HepG2 (cell line): ENCODE measurements at regions not wholly inside any gene's neighbourhood (a gene's known extent, or its start where the extent isn't known, plus 50 kb on each side); places are given as distances from the start of the nearest gene placed in this dataset.

Source experiments
- ATAC-seq: fragments of 200-7000 bp; cut with Tn5 transposase; 3 replicates; pipeline ENCODE4 v1.9.1; 2020; ENCODE audit warnings: mild to moderate bottlenecking, moderate library complexity
- BruUV-seq: library from RNA; stranded (reverse); fragments of 400-500 nt; replicated peaks from 2 replicates; lab custom pipeline; 2021; lab: Mats Ljungman, UMichigan
- CTCF ChIA-PET: fragments of 300-600 bp; formaldehyde crosslinking; extraction: SDS; loops from one replicate; lab custom pipeline; 2021; ENCODE audit warnings: low total read pairs, inconsistent platforms, low intra/inter-chr PET ratio; lab: Yijun Ruan, JAX
- POLR2A ChIA-PET: fragments of 350-600 bp; sonication (Branson Sonifier 250); formaldehyde crosslinking; loops from one replicate; lab custom pipeline; 2020; ENCODE audit warnings: antibody characterized with exemption, inconsistent platforms; lab: Yijun Ruan, JAX
- DNase-seq: peaks from one replicate; pipeline ENCODE4 v3.0.0-alpha.2; 2015; ENCODE audit warnings: low spot score
- FAIRE-seq: peaks from 3 replicates; lab custom pipeline; 2011; peaks lifted over from hg19 to GRCh38; lab: Jason Lieb, UNC
- H2AFZ ChIP-seq: one replicate; pipeline ENCODE4 v1.6.1; 2011; ENCODE audit warnings: low read length, inconsistent platforms
- H3K27ac ChIP-seq: fragments of 300-600 bp; 3 replicates; pipeline ENCODE4 v1.8.0; 2011; ENCODE audit warnings: mixed run types, mild to moderate bottlenecking, mixed read lengths, low read length, inconsistent platforms; ENCODE audit not compliant: insufficient read depth; ENCODE audit errors: extremely low read length
- H3K27me3 ChIP-seq, 2 experiments: fragments of 200-600 bp in 1 of 2; 2 replicates in 1 of 2; 3 replicates in 1 of 2; pipeline versions ENCODE4 v1.6.0 to v1.8.0; 2011; ENCODE audit warnings: low read length in 2 of 2, mild to moderate bottlenecking in 2 of 2, moderate library complexity in 2 of 2, inconsistent platforms in 1 of 2; ENCODE audit not compliant: insufficient read depth in 2 of 2, control insufficient read depth in 1 of 2
- H3K36me3 ChIP-seq, 2 experiments: fragments of 200-600 bp in 1 of 2; replicated peaks in 1 of 2; 2 replicates in 1 of 2; 3 replicates in 1 of 2; pipeline versions ENCODE4 v1.5.1 to v1.8.0; 2011; ENCODE audit warnings: low read length in 2 of 2, inconsistent platforms in 1 of 2; ENCODE audit not compliant: insufficient read depth in 2 of 2, control insufficient read depth in 1 of 2
- H3K4me1 ChIP-seq: 2 replicates; pipeline ENCODE4 v1.5.1; 2012; ENCODE audit warnings: low read length, inconsistent platforms; ENCODE audit not compliant: insufficient read depth
- H3K4me2 ChIP-seq: 2 replicates; pipeline ENCODE4 v1.6.0; 2011; ENCODE audit warnings: low read depth, low read length, inconsistent platforms
- H3K4me3 ChIP-seq, 3 experiments: fragments of 200-600 bp in 1 of 3; sonication (generic), shearing (Covaris generic) in 1 of 3; replicated peaks in 1 of 3; 2 replicates each; pipeline ENCODE4 v1.5.1; 2011 to 2016; ENCODE audit warnings: low read length in 3 of 3, inconsistent platforms in 2 of 3, low read depth in 2 of 3, mild to moderate bottlenecking in 2 of 3, control low read depth in 1 of 3, mixed read lengths in 1 of 3; ENCODE audit not compliant: insufficient read depth in 1 of 3
- H3K79me2 ChIP-seq: one replicate; pipeline ENCODE4 v1.6.1; 2011; ENCODE audit warnings: low read length, inconsistent platforms; ENCODE audit not compliant: insufficient read depth
- H3K9ac ChIP-seq: 2 replicates; pipeline ENCODE4 v1.6.0; 2011; ENCODE audit warnings: mild to moderate bottlenecking, low read depth, low read length, inconsistent platforms; ENCODE audit not compliant: insufficient read depth
- H3K9me3 ChIP-seq: 2 replicates; pipeline ENCODE4 v1.5.1; 2012; ENCODE audit warnings: mild to moderate bottlenecking, low read length
- H4K20me1 ChIP-seq: 2 replicates; pipeline ENCODE4 v1.6.0; 2011; ENCODE audit warnings: inconsistent platforms, mild to moderate bottlenecking, low read length, moderate library complexity; ENCODE audit not compliant: insufficient read depth
- BATF2 ChIP-seq: sonication (generic); formaldehyde crosslinking; IDR thresholded peaks from 2 replicates; pipeline ENCODE4 v1.8.0; 2022; ENCODE audit warnings: mild to moderate bottlenecking, missing genetic modification reagents, moderate library complexity
- KLF15 ChIP-seq: sonication (generic); formaldehyde crosslinking; IDR thresholded peaks from 2 replicates; pipeline ENCODE4 v1.8.1; 2023; ENCODE audit warnings: borderline replicate concordance, mild to moderate bottlenecking, inconsistent platforms, missing genetic modification reagents, mixed read lengths
- MED13 ChIP-seq: sonication (generic); formaldehyde crosslinking; IDR thresholded peaks from 2 replicates; pipeline ENCODE4 v1.5.0; 2020; ENCODE audit warnings: missing genetic modification reagents
- MTA3 ChIP-seq: sonication (generic); formaldehyde crosslinking; IDR thresholded peaks from 2 replicates; pipeline ENCODE4 v1.4.0; 2020; ENCODE audit warnings: missing genetic modification reagents
- MYNN ChIP-seq: sonication (generic); formaldehyde crosslinking; IDR thresholded peaks from 2 replicates; pipeline ENCODE4 v1.4.0; 2020; ENCODE audit warnings: mild to moderate bottlenecking, low read depth, missing genetic modification reagents
- RFXANK ChIP-seq: IDR thresholded peaks from 2 replicates; pipeline ENCODE4 v1.6.1; 2016
- XBP1 ChIP-seq: sonication (generic); formaldehyde crosslinking; IDR thresholded peaks from 2 replicates; pipeline ENCODE4 v1.5.0; 2020; ENCODE audit warnings: missing genetic modification reagents
- ZBTB49 ChIP-seq: sonication (generic); formaldehyde crosslinking; IDR thresholded peaks from 2 replicates; pipeline ENCODE4 v1.4.0; 2020; ENCODE audit warnings: missing genetic modification reagents, borderline replicate concordance
- ZNF143 ChIP-seq: sonication (generic); formaldehyde crosslinking; IDR thresholded peaks from 2 replicates; pipeline ENCODE4 v1.4.0; 2020; ENCODE audit warnings: missing genetic modification reagents
- WGBS: methylation state at CpG from one replicate; pipeline ENCODE4 v1.1.6; 2017; ENCODE audit warnings: low lambda C conversion rate; 5-methylcytosine and 5-hydroxymethylcytosine counted together
- in situ Hi-C: cut with HindIII; loops from 2 replicates; pipeline ENCODE4 v1.10.0; 2017; ENCODE audit warnings: low pct_unique_long_range_greater_than_20kb; ENCODE audit not compliant: extremely low pct_ligation_motif_present
- intact Hi-C: fragments of 100-400 bp; cut with micrococcal nuclease; formaldehyde crosslinking; loops from one replicate; pipeline ENCODE4 v1.10.0; 2022; ENCODE audit not compliant: unreplicated experiment

- TF ChIP-seq BATF2 (CRISPR knock-in tag): no peak
- no peak for TF ChIP-seq ZNF143 (CRISPR knock-in tag)
- TF ChIP-seq MED13: no peak
Observed at GRCh38 chr10:120047926-120048325, 155.4 kb downstream of the SEC23IP start (continued).

- Histone ChIP-seq H4K20me1 (no peaks in the 10 kb centered on the region), H3K4me2 (no peak overlapping the region), H3K79me2 (no peaks in the 10 kb centered on the region), H3K36me3 (no peaks in the 10 kb centered on the region), H3K27me3 (no peaks in the 10 kb centered on the region), H3K27ac (no peak overlapping the region), H3K4me3 (no peak overlapping the region), H2AFZ (no peak overlapping the region), H3K4me1 (no peaks in the 10 kb centered on the region), H3K9ac (no peak overlapping the region), H3K9me3 (no peaks in the 10 kb centered on the region)
- in situ Hi-C loops (no loop called here), intact Hi-C loops (no loop called here)
- ChIA-PET POLR2A (no interaction called here), CTCF (no interaction called here)
- FAIRE-seq: no peak
- TF ChIP-seq ZBTB49: no peak
- no peak for TF ChIP-seq MTA3 (CRISPR knock-in tag)
- TF ChIP-seq KLF15 (CRISPR knock-in tag): no peak
- TF ChIP-seq XBP1 (CRISPR knock-in tag): no peak
- TF ChIP-seq RFXANK: no peak
- TF ChIP-seq MYNN (CRISPR knock-in tag): no peak
- no TSS peak for BruUV-seq
- 0% methylated on average over 1 of the region's 1 CpG for WGBS
- ATAC-seq: no peak
- DNase-seq: no peak
Observed at GRCh38 chr10:120048391-120048790, 155.9 kb downstream of the SEC23IP start.
